ENCODE measurements at regions not wholly inside any gene's neighbourhood (a gene's known extent, or its start where the extent isn't known, plus 50 kb on each side); places are given as distances from the start of the nearest gene placed in this dataset.

DNA sequence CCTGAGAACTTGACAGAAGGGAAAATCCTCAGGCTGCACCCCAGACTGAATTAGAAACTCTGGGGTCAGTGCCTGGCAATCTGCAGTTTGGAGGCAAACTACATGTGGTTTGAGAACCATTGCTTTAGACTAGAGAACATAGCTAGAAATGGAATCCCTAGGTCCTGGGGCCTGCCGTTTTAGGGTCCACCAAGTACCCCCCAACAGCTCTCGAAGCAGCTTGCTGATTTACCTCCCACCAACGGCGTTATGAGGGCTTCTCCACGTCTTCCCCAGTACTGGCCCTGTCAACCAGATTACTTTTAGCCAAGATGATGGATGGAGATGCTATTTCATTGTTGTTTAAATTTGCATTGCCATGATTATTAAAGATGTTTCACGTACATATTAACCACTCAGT lies 272.5 kb downstream of the XXYLT1 start:
- TF ChIP-seq JUN (CRISPR knock-in tag; IDR thresholded peaks at IDR 0.05) (no peak), POLR2AphosphoS5 (IDR thresholded peaks at IDR 0.05; ENCODE audit: low read depth, low read length) (no peak), MZF1 (CRISPR knock-in tag; IDR thresholded peaks at IDR 0.05; ENCODE audit: borderline replicate concordance) (no peak), RARA (CRISPR knock-in tag; IDR thresholded peaks at IDR 0.05) (no peak), KMT2B (CRISPR knock-in tag; IDR thresholded peaks at IDR 0.05) (no peak), YY1 (IDR thresholded peaks at IDR 0.05; ENCODE audit: insufficient read depth, insufficient replicate concordance, low read depth, low read length) (no peak), NFYB (CRISPR knock-in tag; IDR thresholded peaks at IDR 0.05) (no peak)
- TF ChIP-seq, protein P1, sequence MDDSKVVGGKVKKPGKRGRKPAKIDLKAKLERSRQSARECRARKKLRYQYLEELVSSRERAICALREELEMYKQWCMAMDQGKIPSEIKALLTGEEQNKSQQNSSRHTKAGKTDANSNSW (CRISPR knock-in tag; IDR thresholded peaks at IDR 0.05; ENCODE audit: borderline replicate concordance), result no peak
- TF ChIP-seq, protein P2, sequence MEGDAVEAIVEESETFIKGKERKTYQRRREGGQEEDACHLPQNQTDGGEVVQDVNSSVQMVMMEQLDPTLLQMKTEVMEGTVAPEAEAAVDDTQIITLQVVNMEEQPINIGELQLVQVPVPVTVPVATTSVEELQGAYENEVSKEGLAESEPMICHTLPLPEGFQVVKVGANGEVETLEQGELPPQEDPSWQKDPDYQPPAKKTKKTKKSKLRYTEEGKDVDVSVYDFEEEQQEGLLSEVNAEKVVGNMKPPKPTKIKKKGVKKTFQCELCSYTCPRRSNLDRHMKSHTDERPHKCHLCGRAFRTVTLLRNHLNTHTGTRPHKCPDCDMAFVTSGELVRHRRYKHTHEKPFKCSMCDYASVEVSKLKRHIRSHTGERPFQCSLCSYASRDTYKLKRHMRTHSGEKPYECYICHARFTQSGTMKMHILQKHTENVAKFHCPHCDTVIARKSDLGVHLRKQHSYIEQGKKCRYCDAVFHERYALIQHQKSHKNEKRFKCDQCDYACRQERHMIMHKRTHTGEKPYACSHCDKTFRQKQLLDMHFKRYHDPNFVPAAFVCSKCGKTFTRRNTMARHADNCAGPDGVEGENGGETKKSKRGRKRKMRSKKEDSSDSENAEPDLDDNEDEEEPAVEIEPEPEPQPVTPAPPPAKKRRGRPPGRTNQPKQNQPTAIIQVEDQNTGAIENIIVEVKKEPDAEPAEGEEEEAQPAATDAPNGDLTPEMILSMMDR (CRISPR knock-in tag; IDR thresholded peaks at IDR 0.05), result no peak
